Psoas muscle (tissue), 7 donors: ENCODE measurements at regions not wholly inside any gene's neighbourhood (a gene's known extent, or its start where the extent isn't known, plus 50 kb on each side); places are given as distances from the start of the nearest gene placed in this dataset.
A peak's percentile ranks its signal among the peaks of the same experiment; 100 is the strongest.

ENCODE experiments used
- ATAC-seq, 4 donors: fragments of 200-7000 bp; cut with Tn5 transposase; one replicate each; pipeline ENCODE4 v1.9.1; 2020; ENCODE audit warnings: moderate library complexity in 3 of 4, mild to moderate bottlenecking in 2 of 4
- DNase-seq, 2 donors: peaks; one replicate each; pipeline ENCODE4 v3.0.0-alpha.2; 2020
- H3K27ac ChIP-seq: fragments of 200-600 bp; one replicate; pipeline ENCODE4 v1.8.0; 2022
- H3K27me3 ChIP-seq, 3 donors: fragments of 200-600 bp in 1 of 3; one replicate each; pipeline versions ENCODE4 v1.6.1 to v1.8.0; 2013 to 2022; ENCODE audit warnings: low read length in 2 of 3, mild to moderate bottlenecking in 2 of 3, moderate library complexity in 1 of 3; ENCODE audit not compliant: insufficient read depth in 3 of 3
- H3K36me3 ChIP-seq, 2 donors: fragments of 200-600 bp in 1 of 2; one replicate each; pipeline versions ENCODE4 v1.6.1 to v1.8.0; 2013 to 2022; ENCODE audit warnings: low read depth in 1 of 2, mild to moderate bottlenecking in 1 of 2, moderate library complexity in 1 of 2; ENCODE audit not compliant: insufficient read depth in 1 of 2
- H3K4me1 ChIP-seq: fragments of 200-600 bp; one replicate; pipeline ENCODE4 v1.8.0; 2022
- H3K4me3 ChIP-seq: fragments of 200-600 bp; one replicate; pipeline ENCODE4 v1.8.0; 2022; ENCODE audit warnings: mild to moderate bottlenecking
- H3K9me3 ChIP-seq: fragments of 200-600 bp; one replicate; pipeline ENCODE4 v1.8.0; 2022
- WGBS, 3 donors: extraction: QIAGEN DNeasy Blood & Tissue Kit; methylation state at CpG; one replicate each; pipeline versions ENCODE4 v1.1.6 to v1.1.7; 2013; 5-methylcytosine and 5-hydroxymethylcytosine counted together
- intact Hi-C, 2 donors: fragments of 100-400 bp; cut with DNase I; formaldehyde crosslinking; loops; one replicate each; pipeline versions ENCODE4 v1.11.0 to v1.14.2; 2022
- TF ChIP-seq, protein P1 (sequence below): fragments of 200-600 bp; IDR thresholded peaks from one replicate; pipeline ENCODE4 v1.8.0; 2022; ENCODE audit warnings: antibody characterized with exemption
- donor health status: healthy with polysubstance abuse.
- donor health status: DM: no; HTN: no; CAD: no; lungs with moderate emphysema.
- donor health status: Bipolar disorder and iron deficiency.
- donor health status: healthy.
- donor health status: DM: yes; HTN: yes; CAD: no.
- donor health status: DM: no; HTN: no; CAD: no.
- donor health status: DM: yes; HTN: yes; CAD: no.

DNA sequence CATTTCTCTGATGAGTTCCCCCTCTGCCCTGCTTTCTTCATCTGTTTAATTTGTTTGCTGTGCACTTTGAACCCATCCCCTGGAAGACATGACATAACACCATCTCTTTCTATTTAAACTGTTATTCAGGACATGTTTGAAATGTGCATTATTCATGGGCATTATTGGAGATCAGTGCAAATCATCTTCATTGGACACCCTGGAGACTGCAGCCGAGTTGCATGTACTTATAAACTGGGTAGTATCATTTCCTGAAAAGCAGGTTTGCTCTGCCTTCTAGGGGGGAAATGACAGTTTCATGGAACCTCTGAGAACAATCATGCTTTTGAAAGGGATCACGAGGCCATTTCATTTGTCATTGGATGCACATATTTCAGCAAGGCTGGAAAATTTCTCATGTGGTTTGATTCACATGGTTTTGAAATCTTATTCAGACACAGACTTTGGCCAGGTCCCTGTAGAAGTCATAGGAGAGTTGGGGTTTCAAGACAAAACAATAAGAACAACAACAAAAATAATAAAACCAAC lies 462.8 kb upstream of the MEX3C start:
- intact Hi-C loops: no loop called here
- ATAC-seq: no peak
- Histone ChIP-seq H3K4me1 (no peaks in the 10 kb centered on the region), H3K9me3 (no peaks in the 10 kb centered on the region), H3K4me3 (no peak overlapping the region), H3K36me3 (no peaks in the 10 kb centered on the region), H3K27me3 (peaks cover 0 to 2% (median 0%) of the 10 kb centered on the region in 3 donors), H3K27ac (no peak overlapping the region)
- TF ChIP-seq, protein P1, sequence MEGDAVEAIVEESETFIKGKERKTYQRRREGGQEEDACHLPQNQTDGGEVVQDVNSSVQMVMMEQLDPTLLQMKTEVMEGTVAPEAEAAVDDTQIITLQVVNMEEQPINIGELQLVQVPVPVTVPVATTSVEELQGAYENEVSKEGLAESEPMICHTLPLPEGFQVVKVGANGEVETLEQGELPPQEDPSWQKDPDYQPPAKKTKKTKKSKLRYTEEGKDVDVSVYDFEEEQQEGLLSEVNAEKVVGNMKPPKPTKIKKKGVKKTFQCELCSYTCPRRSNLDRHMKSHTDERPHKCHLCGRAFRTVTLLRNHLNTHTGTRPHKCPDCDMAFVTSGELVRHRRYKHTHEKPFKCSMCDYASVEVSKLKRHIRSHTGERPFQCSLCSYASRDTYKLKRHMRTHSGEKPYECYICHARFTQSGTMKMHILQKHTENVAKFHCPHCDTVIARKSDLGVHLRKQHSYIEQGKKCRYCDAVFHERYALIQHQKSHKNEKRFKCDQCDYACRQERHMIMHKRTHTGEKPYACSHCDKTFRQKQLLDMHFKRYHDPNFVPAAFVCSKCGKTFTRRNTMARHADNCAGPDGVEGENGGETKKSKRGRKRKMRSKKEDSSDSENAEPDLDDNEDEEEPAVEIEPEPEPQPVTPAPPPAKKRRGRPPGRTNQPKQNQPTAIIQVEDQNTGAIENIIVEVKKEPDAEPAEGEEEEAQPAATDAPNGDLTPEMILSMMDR: no peak
- 33 to 36% (median 36%) methylated on average over 2 of the region's 2 CpGs for WGBS, 3 donors
- DNase-seq: no peak

DNA sequence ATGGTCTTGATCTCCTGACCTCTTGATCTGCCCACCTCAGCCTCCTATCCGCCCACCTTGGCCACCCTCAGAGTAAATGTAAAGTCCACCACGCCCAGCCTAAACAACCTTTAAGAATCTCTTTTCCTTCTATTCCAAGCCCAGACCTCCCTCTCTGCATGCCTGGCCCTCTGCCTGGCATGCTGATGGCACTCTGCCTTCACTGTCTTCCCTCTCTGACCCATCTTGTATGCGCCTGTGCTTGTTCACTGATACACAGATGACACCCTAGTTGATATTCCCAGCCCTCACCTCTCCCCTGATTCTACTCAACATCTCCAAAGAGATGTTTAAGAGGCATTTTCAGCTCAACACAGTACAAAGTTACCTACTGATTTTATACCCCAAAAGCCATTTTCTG lies 466.8 kb upstream of the MEX3C start:
- Histone ChIP-seq H3K36me3 (no peaks in the 10 kb centered on the region), H3K4me3 (no peak overlapping the region), H3K9me3 (no peaks in the 10 kb centered on the region), H3K27me3 (peaks cover 0 to 15% (median 0%) of the 10 kb centered on the region in 3 donors), H3K27ac (no peak overlapping the region), H3K4me1 (no peaks in the 10 kb centered on the region)
- TF ChIP-seq, protein P1: no peak
- WGBS, 3 donors: 73 to 84% (median 82%) methylated on average over 3 of the region's 3 CpGs
- DNase-seq (no peak), ATAC-seq (no peak)
- intact Hi-C loops: no loop called here

DNA sequence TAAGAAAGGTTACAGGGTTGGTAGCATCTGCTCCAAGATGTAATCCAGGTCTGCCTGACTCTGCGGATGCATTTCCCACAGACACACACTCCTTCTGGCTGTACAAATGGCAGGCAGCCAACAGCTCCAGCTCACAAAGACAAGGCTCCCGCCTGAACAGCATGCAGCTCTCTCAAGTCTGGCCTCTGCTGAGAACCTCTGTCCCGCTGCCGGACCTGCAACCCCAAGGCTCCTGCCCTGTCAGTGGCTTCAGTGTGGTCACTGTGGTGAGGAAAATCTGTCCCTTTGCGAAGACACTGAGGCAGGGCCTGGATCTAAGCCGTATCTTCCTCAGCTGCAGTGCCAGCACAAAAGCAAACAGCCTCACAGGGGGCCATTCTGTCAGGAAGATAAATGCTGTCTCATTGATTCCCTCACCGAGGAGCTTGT lies 469.3 kb upstream of the MEX3C start:
- intact Hi-C loops: no loop called here
- TF ChIP-seq, protein P1: no peak
- Histone ChIP-seq H3K27me3 (peaks cover 0 to 15% (median 0%) of the 10 kb centered on the region in 3 donors), H3K9me3 (peaks cover 3% of the 10 kb centered on the region), H3K27ac (no peak overlapping the region), H3K4me3 (no peak overlapping the region), H3K4me1 (no peaks in the 10 kb centered on the region), H3K36me3 (no peaks in the 10 kb centered on the region)
- WGBS, 3 donors: 12 to 15% (median 14%) methylated on average over 7 of the region's 7 CpGs
- ATAC-seq (no peak), DNase-seq (peak in 1 of 2 donors; percentile 49)

DNA sequence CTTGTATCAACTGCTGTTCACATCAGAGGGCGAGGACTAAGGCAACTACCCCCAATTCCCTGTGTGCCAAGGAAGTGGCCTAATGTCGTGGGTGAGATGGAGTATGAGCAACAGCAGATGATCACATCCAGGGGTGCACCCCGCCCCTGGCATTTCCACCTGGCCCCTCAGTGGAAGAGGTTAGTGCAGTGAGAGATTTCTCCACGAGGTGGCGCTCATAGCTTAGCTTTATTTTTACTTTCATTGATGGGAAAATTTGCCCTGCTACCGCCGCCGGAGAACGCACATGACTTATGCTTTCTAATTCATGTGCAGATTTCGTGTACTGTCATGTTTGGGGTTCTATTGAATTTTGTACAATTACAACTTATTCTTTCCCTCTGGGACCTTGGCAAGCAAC lies 470.6 kb upstream of the MEX3C start:
- Histone ChIP-seq H3K27ac (no peak overlapping the region), H3K4me3 (no peak overlapping the region), H3K36me3 (no peaks in the 10 kb centered on the region), H3K9me3 (peaks cover 6% of the 10 kb centered on the region), H3K4me1 (no peaks in the 10 kb centered on the region), H3K27me3 (peaks cover 0 to 15% (median 0%) of the 10 kb centered on the region in 3 donors)
- intact Hi-C loops: no loop called here
- DNase-seq (peak; percentile 17 to 52), ATAC-seq (no peak)
- TF ChIP-seq, protein P1: peak; percentile 57
- 9 to 10% (median 9%) methylated on average over 10 of the region's 10 CpGs for WGBS, 3 donors

DNA sequence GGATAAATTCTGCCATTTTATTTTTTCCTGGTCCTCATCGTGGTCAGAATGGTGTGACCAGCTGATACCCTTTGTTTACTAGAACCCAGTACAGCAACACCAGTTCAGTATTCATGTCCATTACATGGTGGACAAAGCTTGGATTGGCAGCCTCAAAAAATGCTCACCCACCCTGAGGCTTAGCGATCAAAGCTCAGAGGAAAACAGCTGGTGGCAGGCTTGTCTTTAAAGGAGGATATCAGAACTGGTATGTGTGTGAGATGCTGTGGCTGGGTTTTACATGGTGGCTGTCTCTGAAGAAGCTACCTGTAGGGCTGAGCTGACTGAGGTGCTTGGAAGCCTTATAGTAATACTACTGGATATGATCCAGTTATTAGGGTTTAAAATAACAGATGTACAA lies 471.1 kb upstream of the MEX3C start:
- DNase-seq (no peak), ATAC-seq (no peak)
- Histone ChIP-seq H3K27me3 (peaks cover 0 to 15% (median 0%) of the 10 kb centered on the region in 3 donors), H3K4me1 (no peaks in the 10 kb centered on the region), H3K9me3 (peaks cover 6% of the 10 kb centered on the region), H3K36me3 (no peaks in the 10 kb centered on the region), H3K27ac (no peak overlapping the region), H3K4me3 (no peak overlapping the region)
- intact Hi-C loops: no loop called here
- 30 to 36% (median 35%) methylated on average over 2 of the region's 2 CpGs for WGBS, 3 donors
- TF ChIP-seq, protein P1: no peak
